ENCODE measurements at regions not wholly inside any gene's neighbourhood (a gene's known extent, or its start where the extent isn't known, plus 50 kb on each side); places are given as distances from the start of the nearest gene placed in this dataset.
A peak's percentile ranks its signal among the peaks of the same experiment; 100 is the strongest.

GRCh38 chr4:173591760-173592159 lies 61.7 kb upstream of the HAND2 start:
- TF ChIP-seq CTCF (IDR thresholded peaks at IDR 0.05) (peak; percentile 33), EZH2 (IDR thresholded peaks at IDR 0.05) (no peak), EZH2phosphoT487 (IDR thresholded peaks at IDR 0.05) (no peak)
